ENCODE measurements at regions not wholly inside any gene's neighbourhood (a gene's known extent, or its start where the extent isn't known, plus 50 kb on each side); places are given as distances from the start of the nearest gene placed in this dataset.

DNA sequence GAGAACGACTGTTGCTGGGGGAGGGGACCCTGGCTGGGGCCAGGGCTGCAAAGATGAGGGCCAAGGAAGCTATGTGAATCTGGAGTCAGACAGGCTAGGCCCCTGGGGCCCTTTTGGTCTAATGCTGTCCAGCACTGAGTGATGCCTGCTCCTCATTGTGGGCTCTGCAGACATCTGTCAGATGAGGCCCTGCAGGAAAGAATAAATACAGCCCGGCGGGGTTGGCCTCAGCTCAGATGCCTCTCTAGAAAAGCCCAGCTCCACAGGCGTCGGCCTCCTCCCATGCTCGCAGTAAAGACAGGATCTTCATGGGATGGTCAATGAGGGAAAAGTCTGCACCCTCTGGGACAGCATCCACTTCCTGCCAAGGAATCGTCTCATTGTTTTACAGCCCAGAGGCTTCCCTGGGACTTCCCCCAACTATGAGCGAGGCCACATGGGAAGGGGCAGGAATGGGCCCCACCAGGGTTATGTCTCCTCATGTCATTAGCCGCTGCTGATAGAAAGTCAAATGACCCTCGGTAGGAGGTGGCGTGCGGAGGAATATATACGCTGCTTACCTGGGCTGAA, 125.8 kb upstream of the GLI2 start:
- no peak for TF ChIP-seq CTCF (conservative IDR thresholded peaks at IDR 0.05 in 1 of 2, IDR thresholded peaks at IDR 0.05 in 1 of 2; ENCODE audit: low read depth in 1 of 2, low read length in 2 of 2)
- no peak for TF ChIP-seq EZH2 (IDR thresholded peaks at IDR 0.05; ENCODE audit: low read length, missing control alignments)
